Neural cell (in vitro differentiated cells): ENCODE measurements at regions not wholly inside any gene's neighbourhood (a gene's known extent, or its start where the extent isn't known, plus 50 kb on each side); places are given as distances from the start of the nearest gene placed in this dataset.

Experiments
- H2AFZ ChIP-seq: fragments of 200-600, 300-800 bp; sonication (generic), shearing (Covaris generic); 2 replicates; pipeline ENCODE4 v1.6.0; 2014; ENCODE audit warnings: low read depth, mild to moderate bottlenecking, antibody characterized with exemption, low read length, moderate library complexity
- H3F3A ChIP-seq: fragments of 200-600 bp; shearing (Covaris generic); 2 replicates; pipeline ENCODE4 v1.6.1; 2016; ENCODE audit warnings: mild to moderate bottlenecking, moderate library complexity, mixed read lengths, antibody characterized with exemption, low read length; ENCODE audit not compliant: insufficient read depth, poor library complexity, severe bottlenecking
- H3K27ac ChIP-seq: fragments of 200-600, 300-800 bp; sonication (generic), shearing (Covaris generic); 2 replicates; pipeline ENCODE4 v1.5.1; 2014; ENCODE audit warnings: mild to moderate bottlenecking, low read length, moderate library complexity
- H3K27me3 ChIP-seq: fragments of 300-800, 200-600 bp; sonication (generic), shearing (Covaris generic); 2 replicates; pipeline ENCODE4 v1.6.0; 2014; ENCODE audit warnings: mild to moderate bottlenecking, low read depth, low read length, moderate library complexity; ENCODE audit not compliant: insufficient read depth
- H3K36me3 ChIP-seq: fragments of 300-800, 200-600 bp; sonication (generic), shearing (Covaris generic); 2 replicates; pipeline ENCODE4 v1.5.1; 2014; ENCODE audit warnings: mild to moderate bottlenecking, antibody characterized with exemption, low read length, moderate library complexity; ENCODE audit not compliant: insufficient read depth
- H3K4me2 ChIP-seq: fragments of 300-800, 200-600 bp; sonication (generic), shearing (Covaris generic); 2 replicates; pipeline ENCODE4 v1.6.0; 2014; ENCODE audit warnings: mild to moderate bottlenecking, low read length
- H3K4me3 ChIP-seq: fragments of 300-800, 200-600 bp; sonication (generic), shearing (Covaris generic); 2 replicates; pipeline ENCODE4 v1.5.1; 2014; ENCODE audit warnings: mild to moderate bottlenecking, low read length, moderate library complexity
- H3K79me2 ChIP-seq: fragments of 200-600 bp; shearing (Covaris generic); replicated peaks from 2 replicates; pipeline ENCODE4 v1.6.0; 2014; ENCODE audit warnings: mild to moderate bottlenecking, low read length, moderate library complexity; ENCODE audit not compliant: insufficient read depth
- H3K9ac ChIP-seq: fragments of 300-800, 200-600 bp; sonication (generic), shearing (Covaris generic); 2 replicates; pipeline ENCODE4 v1.6.1; 2016; ENCODE audit warnings: mild to moderate bottlenecking, low read length, mixed read lengths
- H3K9me2 ChIP-seq: fragments of 200-600 bp; shearing (Covaris generic); 2 replicates; pipeline ENCODE4 v1.6.1; 2016; ENCODE audit warnings: mild to moderate bottlenecking, low read length, mixed read lengths; ENCODE audit not compliant: insufficient read depth
- H3K9me3 ChIP-seq: fragments of 200-600, 300-800 bp; sonication (generic), shearing (Covaris generic); 2 replicates; pipeline ENCODE4 v1.6.1; 2016; ENCODE audit warnings: mild to moderate bottlenecking, mixed run types, low read length, moderate library complexity, mixed read lengths
- H4K20me1 ChIP-seq: fragments of 200-600 bp; shearing (Covaris generic); 2 replicates; pipeline ENCODE4 v1.6.1; 2016; ENCODE audit warnings: mild to moderate bottlenecking, mixed run types; ENCODE audit not compliant: insufficient read depth
- CTCF ChIP-seq: fragments of 450-650 bp; IDR thresholded peaks from 2 replicates; pipeline ENCODE4 v1.5.1; 2014; ENCODE audit warnings: antibody characterized with exemption, mild to moderate bottlenecking, moderate library complexity; ENCODE audit not compliant: poor library complexity, severe bottlenecking
- EP300 ChIP-seq: fragments of 450-650 bp; conservative IDR thresholded peaks from 2 replicates; pipeline ENCODE4 v1.6.1; 2014; ENCODE audit warnings: antibody characterized with exemption, mild to moderate bottlenecking, moderate library complexity; ENCODE audit not compliant: poor library complexity, severe bottlenecking
- EZH2 ChIP-seq: fragments of 200-600, 300-800 bp; shearing (Covaris generic), sonication (generic); IDR thresholded peaks from 2 replicates; pipeline ENCODE4 v1.6.1; 2014; ENCODE audit warnings: antibody characterized with exemption, low read length, borderline replicate concordance, mild to moderate bottlenecking; ENCODE audit not compliant: insufficient read depth, poor library complexity, severe bottlenecking
- MXI1 ChIP-seq: fragments of 450-650 bp; conservative IDR thresholded peaks from 2 replicates; pipeline ENCODE4 v1.6.1; 2014; ENCODE audit warnings: antibody characterized with exemption, mild to moderate bottlenecking; ENCODE audit not compliant: poor library complexity, severe bottlenecking
- POLR2AphosphoS5 ChIP-seq: IDR thresholded peaks from 2 replicates; pipeline ENCODE4 v1.6.1; 2012
- RAD21 ChIP-seq: fragments of 450-650 bp; conservative IDR thresholded peaks from 2 replicates; pipeline ENCODE4 v1.6.1; 2014; ENCODE audit warnings: antibody characterized with exemption, mild to moderate bottlenecking, moderate library complexity
- SMC3 ChIP-seq: fragments of 450-650 bp; conservative IDR thresholded peaks from 2 replicates; pipeline ENCODE4 v1.6.1; 2014; ENCODE audit warnings: antibody characterized with exemption, mild to moderate bottlenecking, moderate library complexity; ENCODE audit not compliant: poor library complexity
- TAF1 ChIP-seq: IDR thresholded peaks from 2 replicates; pipeline ENCODE4 v1.6.1; 2012; ENCODE audit warnings: low read depth
- TF ChIP-seq, protein P1 (sequence below): IDR thresholded peaks from 2 replicates; pipeline ENCODE4 v1.6.1; 2012; ENCODE audit warnings: borderline replicate concordance

DNA sequence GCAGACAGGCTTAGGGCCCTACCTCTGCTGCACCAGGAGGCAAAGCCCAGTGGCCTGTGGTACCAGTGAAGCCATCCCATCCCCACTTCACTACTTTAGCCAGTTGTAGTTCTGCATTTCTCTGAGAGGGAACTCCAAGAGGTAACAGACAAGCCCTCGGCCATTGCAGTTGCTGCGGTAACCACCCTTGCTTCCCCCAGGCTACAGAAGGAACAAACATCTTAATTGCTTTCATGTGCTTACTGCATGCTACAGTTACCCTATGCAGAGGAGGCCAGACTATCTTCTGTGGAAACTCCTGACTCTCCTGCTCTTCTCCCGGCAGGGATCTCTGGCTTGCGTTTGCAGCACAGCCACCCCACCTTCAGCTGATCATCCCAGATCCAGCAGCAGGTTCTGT, 67.8 kb downstream of the SPIN4 start:
- Histone ChIP-seq H4K20me1 (no peaks in the 10 kb centered on the region), H3F3A (no peaks in the 10 kb centered on the region), H3K9ac (no peak overlapping the region), H3K9me2 (no peaks in the 10 kb centered on the region), H3K9me3 (no peaks in the 10 kb centered on the region), H3K79me2 (no peaks in the 10 kb centered on the region), H3K27me3 (no peaks in the 10 kb centered on the region), H3K4me3 (no peak overlapping the region), H3K4me2 (no peak overlapping the region), H3K36me3 (no peaks in the 10 kb centered on the region), H2AFZ (no peak overlapping the region), H3K27ac (no peak overlapping the region)
- TF ChIP-seq EZH2 (no peak), CTCF (no peak), TAF1 (no peak), MXI1 (no peak), POLR2AphosphoS5 (no peak), EP300 (no peak), RAD21 (no peak), SMC3 (no peak)
- TF ChIP-seq, protein P1, sequence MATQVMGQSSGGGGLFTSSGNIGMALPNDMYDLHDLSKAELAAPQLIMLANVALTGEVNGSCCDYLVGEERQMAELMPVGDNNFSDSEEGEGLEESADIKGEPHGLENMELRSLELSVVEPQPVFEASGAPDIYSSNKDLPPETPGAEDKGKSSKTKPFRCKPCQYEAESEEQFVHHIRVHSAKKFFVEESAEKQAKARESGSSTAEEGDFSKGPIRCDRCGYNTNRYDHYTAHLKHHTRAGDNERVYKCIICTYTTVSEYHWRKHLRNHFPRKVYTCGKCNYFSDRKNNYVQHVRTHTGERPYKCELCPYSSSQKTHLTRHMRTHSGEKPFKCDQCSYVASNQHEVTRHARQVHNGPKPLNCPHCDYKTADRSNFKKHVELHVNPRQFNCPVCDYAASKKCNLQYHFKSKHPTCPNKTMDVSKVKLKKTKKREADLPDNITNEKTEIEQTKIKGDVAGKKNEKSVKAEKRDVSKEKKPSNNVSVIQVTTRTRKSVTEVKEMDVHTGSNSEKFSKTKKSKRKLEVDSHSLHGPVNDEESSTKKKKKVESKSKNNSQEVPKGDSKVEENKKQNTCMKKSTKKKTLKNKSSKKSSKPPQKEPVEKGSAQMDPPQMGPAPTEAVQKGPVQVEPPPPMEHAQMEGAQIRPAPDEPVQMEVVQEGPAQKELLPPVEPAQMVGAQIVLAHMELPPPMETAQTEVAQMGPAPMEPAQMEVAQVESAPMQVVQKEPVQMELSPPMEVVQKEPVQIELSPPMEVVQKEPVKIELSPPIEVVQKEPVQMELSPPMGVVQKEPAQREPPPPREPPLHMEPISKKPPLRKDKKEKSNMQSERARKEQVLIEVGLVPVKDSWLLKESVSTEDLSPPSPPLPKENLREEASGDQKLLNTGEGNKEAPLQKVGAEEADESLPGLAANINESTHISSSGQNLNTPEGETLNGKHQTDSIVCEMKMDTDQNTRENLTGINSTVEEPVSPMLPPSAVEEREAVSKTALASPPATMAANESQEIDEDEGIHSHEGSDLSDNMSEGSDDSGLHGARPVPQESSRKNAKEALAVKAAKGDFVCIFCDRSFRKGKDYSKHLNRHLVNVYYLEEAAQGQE, result no peak

- H3K36me3 ChIP-seq, result no peaks in the 10 kb centered on the region
- H3K4me2 ChIP-seq, result no peak overlapping the region
- no peak overlapping the region for H3K4me3 ChIP-seq
- H4K20me1 ChIP-seq, result no peaks in the 10 kb centered on the region
- H3K27ac ChIP-seq, result no peak overlapping the region
- no peaks in the 10 kb centered on the region for H3F3A ChIP-seq
- no peaks in the 10 kb centered on the region for H3K9me3 ChIP-seq
- H3K27me3 ChIP-seq, result no peaks in the 10 kb centered on the region
- no peak for TF ChIP-seq SMC3
- no peak for TF ChIP-seq POLR2AphosphoS5
- TF ChIP-seq CTCF, result no peak
- TF ChIP-seq RAD21, result no peak
- TF ChIP-seq EZH2, result no peak
- TF ChIP-seq, protein P1, result no peak
- no peak for TF ChIP-seq EP300
- TF ChIP-seq MXI1, result no peak
- no peak for TF ChIP-seq TAF1
- H3K9me2 ChIP-seq, result no peaks in the 10 kb centered on the region
- no peaks in the 10 kb centered on the region for H3K79me2 ChIP-seq
- H2AFZ ChIP-seq, result no peak overlapping the region
- no peak overlapping the region for H3K9ac ChIP-seq
Measured at GRCh38 chrX:63282828-63283227, 68.3 kb downstream of the SPIN4 start.
